H1 (cell line): ENCODE measurements at regions not wholly inside any gene's neighbourhood (a gene's known extent, or its start where the extent isn't known, plus 50 kb on each side); places are given as distances from the start of the nearest gene placed in this dataset.

ENCODE experiments used
- EP300 ChIP-seq, 2 experiments: IDR thresholded peaks; 1 replicate in 1 of 2; 2 replicates in 1 of 2; pipeline ENCODE4 v1.6.1; 2011 to 2012; ENCODE audit warnings: low read depth in 2 of 2, low read length in 2 of 2, mild to moderate bottlenecking in 2 of 2, borderline replicate concordance in 1 of 2, inconsistent platforms in 1 of 2, moderate library complexity in 1 of 2
- EZH2 ChIP-seq: fragments of 200-600 bp; sonication (generic); IDR thresholded peaks from 2 replicates; pipeline ENCODE4 v1.7.1; 2012; ENCODE audit warnings: low read depth, mild to moderate bottlenecking, moderate library complexity, low read length, inconsistent platforms; ENCODE audit not compliant: severe bottlenecking
- GABPA ChIP-seq: IDR thresholded peaks from 2 replicates; pipeline ENCODE4 v1.6.1; 2011; ENCODE audit warnings: mild to moderate bottlenecking, low read length, moderate library complexity, borderline replicate concordance; ENCODE audit not compliant: insufficient read depth
- GTF2F1 ChIP-seq: IDR thresholded peaks from 2 replicates; pipeline ENCODE4 v1.6.1; 2012; ENCODE audit warnings: low read depth, low read length, improper control_type of control experiment, borderline replicate concordance
- MAFK ChIP-seq: IDR thresholded peaks from 2 replicates; pipeline ENCODE4 v1.6.1; 2012; ENCODE audit warnings: low read depth, mild to moderate bottlenecking, improper control_type of control experiment, low read length
- RBBP5 ChIP-seq: IDR thresholded peaks from 2 replicates; pipeline ENCODE4 v1.7.1; 2012; ENCODE audit warnings: low read depth, mild to moderate bottlenecking, inconsistent platforms, low read length, moderate library complexity, borderline replicate concordance
- SIN3A ChIP-seq, 2 experiments: IDR thresholded peaks in 1 of 2; conservative IDR thresholded peaks in 1 of 2; 2 replicates each; pipeline ENCODE4 v1.6.1; 2011 to 2012; ENCODE audit warnings: low read length in 2 of 2, improper control_type of control experiment in 1 of 2, low read depth in 1 of 2, mild to moderate bottlenecking in 1 of 2
- TAF1 ChIP-seq: IDR thresholded peaks from 2 replicates; pipeline ENCODE4 v1.6.1; 2011; ENCODE audit warnings: mild to moderate bottlenecking, low read depth, low read length
- YY1 ChIP-seq: IDR thresholded peaks from 2 replicates; pipeline ENCODE4 v1.6.1; 2011; ENCODE audit warnings: low read depth, mild to moderate bottlenecking, low read length
- TF ChIP-seq, protein P1 (sequence below), 3 experiments: IDR thresholded peaks; 1 replicate in 2 of 3; 2 replicates in 1 of 3; pipeline versions ENCODE4 v1.5.1 to v1.6.1; 2011; ENCODE audit warnings: low read length in 3 of 3, mild to moderate bottlenecking in 3 of 3, inconsistent platforms in 2 of 3, low read depth in 1 of 3, moderate library complexity in 1 of 3; ENCODE audit not compliant: insufficient read depth in 1 of 3; ENCODE audit errors: control extremely low read depth in 1 of 3

DNA sequence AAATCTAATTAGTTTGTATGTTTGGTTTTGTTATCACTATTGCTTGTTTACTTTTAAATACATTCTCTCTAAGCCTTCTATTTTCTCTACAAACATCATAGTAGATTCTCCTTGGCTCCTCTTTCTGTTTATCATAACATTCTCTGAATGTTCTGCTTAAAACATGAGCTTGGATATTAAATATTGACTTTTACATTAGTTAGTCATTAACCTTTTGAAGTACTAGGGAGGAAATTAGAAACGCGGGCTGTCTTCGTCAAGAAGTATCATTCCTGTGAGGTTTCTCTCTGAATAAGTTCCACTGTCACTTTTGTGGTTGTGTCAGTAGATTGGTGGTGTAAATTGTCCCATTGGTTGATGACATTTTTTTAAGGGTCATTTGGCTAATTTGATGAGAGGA lies 821.5 kb downstream of the EFNA5 start:
- TF ChIP-seq EZH2 (no peak), TAF1 (no peak), GABPA (no peak), EP300 (IDR thresholded peaks at IDR 0.05; ENCODE audit: borderline replicate concordance in 1 of 2, low read depth in 2 of 2, low read length in 2 of 2) (no peak), SIN3A (conservative IDR thresholded peaks at IDR 0.05 in 1 of 2, IDR thresholded peaks at IDR 0.05 in 1 of 2; ENCODE audit: low read depth in 1 of 2, low read length in 2 of 2) (no peak), YY1 (no peak), MAFK (no peak), RBBP5 (no peak), GTF2F1 (no peak)
- TF ChIP-seq, protein P1, sequence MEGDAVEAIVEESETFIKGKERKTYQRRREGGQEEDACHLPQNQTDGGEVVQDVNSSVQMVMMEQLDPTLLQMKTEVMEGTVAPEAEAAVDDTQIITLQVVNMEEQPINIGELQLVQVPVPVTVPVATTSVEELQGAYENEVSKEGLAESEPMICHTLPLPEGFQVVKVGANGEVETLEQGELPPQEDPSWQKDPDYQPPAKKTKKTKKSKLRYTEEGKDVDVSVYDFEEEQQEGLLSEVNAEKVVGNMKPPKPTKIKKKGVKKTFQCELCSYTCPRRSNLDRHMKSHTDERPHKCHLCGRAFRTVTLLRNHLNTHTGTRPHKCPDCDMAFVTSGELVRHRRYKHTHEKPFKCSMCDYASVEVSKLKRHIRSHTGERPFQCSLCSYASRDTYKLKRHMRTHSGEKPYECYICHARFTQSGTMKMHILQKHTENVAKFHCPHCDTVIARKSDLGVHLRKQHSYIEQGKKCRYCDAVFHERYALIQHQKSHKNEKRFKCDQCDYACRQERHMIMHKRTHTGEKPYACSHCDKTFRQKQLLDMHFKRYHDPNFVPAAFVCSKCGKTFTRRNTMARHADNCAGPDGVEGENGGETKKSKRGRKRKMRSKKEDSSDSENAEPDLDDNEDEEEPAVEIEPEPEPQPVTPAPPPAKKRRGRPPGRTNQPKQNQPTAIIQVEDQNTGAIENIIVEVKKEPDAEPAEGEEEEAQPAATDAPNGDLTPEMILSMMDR (IDR thresholded peaks at IDR 0.05; ENCODE audit: control extremely low read depth in 1 of 3, insufficient read depth in 1 of 3, low read depth in 1 of 3, low read length in 3 of 3): no peak
